ENCODE measurements at regions not wholly inside any gene's neighbourhood (a gene's known extent, or its start where the extent isn't known, plus 50 kb on each side); places are given as distances from the start of the nearest gene placed in this dataset.
A peak's percentile ranks its signal among the peaks of the same experiment; 100 is the strongest.
"Not testable (repeated sequence)": the region's sequence is repeated elsewhere in the genome, so short reads cannot be mapped to it uniquely, and the experiment has no call there.

GRCh38 chr7:4319280-4319679 lies 362.8 kb upstream of the FOXK1 start:
- DNase-seq (ENCODE audit: low spot score) = no peak

DNA sequence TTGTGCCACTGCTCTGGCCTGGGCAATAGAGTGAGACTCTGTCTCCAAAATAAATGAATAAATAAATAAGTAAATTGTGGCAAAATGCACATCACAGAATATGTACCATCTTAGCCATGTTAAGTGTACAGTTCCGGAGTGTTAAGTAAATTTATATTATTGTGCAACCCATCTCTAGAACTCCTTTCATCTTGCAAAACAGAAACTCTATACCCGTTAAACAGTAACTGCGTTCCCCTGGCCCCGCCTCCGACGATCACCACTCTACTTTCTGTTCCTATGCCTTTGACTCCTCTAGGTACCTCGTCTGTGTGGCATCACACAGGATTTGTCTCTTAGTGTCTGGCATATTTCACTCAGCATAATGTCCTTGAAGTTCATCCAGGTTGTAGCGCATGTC lies 356.4 kb upstream of the FOXK1 start:
- DNase-seq (ENCODE audit: low spot score) = no peak

- no peak for DNase-seq (ENCODE audit: low spot score)
Measured at GRCh38 chr7:4331711-4332110, 350.4 kb upstream of the FOXK1 start.

GRCh38 chr7:4338556-4338955 lies 343.5 kb upstream of the FOXK1 start:
- no peak for DNase-seq (ENCODE audit: low spot score)

DNA sequence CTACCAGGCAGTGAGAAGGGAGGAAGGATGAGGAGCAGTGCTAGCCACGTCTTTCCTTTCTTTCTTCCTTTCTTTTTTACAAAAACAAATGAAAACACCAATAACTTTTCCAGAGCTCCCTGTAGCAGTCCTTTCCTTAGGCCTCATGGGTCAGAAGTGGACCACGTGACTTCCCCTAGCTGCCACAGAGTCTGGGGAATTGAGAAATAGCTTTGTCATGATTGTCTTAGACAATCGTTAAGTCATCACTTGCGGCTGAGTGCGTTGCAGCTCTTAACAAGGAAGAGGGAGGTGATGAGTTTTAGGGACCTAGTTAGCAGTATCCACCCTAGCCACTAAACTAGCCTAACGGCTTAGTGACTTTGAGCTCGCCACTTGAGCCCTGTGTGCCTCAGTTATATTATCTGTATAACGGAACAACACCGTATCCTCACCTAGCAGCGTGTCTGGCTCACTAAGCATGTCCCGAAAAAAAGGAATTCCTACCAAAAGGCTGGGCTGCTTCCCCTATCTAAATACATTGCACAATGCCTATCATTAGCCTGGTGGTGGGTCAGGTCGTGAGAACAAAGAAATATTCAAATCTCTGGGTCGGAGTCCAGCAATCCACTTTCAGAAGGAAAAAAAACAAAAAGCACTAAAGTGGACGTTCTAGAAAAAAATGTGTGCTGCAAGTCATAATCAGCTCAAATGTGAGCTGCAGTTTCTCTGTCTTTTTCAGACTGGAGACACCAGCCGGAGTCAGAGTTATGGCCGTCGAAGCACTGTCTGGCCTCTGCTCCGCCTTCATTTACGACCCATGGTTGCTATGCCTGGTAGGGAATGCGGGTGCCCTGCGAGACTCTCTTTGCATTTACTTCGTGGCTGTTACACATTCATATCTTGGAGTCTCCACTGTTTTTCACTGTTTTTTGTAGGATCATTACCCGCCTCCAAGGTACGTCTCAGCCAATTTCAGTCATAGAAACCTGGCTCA lies 338.5 kb upstream of the FOXK1 start:
- no peak for DNase-seq (ENCODE audit: low spot score)

DNA sequence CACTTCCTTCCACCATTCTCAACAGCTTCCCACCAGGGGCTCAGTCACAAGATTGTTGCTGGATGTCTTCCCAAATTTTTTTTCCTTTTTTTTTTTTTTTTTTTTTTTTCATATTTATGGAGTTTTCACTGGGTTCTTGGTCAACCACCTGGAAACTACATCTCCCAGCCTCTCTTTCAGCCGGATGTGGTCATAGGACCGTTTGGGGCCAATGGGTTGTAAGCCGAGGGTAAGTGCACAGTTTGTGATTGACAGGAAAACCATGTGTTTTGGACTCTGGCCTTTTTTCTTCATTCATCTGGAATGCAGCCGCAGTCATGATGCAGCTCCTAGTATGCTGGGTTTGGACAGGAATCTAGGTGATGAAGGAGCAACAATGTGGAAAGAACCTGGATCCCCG lies 337.1 kb upstream of the FOXK1 start:
- peak; percentile 4 for DNase-seq (ENCODE audit: low spot score)

DNA sequence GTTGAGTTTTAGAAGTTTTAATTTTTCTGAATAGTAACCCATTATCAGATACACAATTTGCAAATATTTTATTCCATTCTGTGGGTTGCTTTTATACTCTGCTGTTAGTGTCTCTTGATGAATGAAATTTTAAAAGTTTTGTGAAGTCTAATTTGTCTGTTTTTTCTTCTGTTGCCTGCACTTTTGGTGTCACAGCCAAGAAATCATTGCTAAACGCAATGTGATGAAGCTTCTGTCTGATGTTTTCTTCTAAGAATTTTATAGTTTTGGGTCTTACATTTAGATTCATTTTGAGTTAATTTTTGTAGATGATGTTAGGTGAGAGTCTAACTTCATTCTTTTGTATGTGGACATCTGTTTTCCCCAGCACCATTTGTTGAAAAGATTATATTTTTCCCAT lies 330.0 kb upstream of the FOXK1 start:
- DNase-seq (ENCODE audit: low spot score) = no peak

- DNase-seq (ENCODE audit: low spot score) = no peak
Measured at GRCh38 chr7:4361774-4362173, 320.3 kb upstream of the FOXK1 start.

DNA sequence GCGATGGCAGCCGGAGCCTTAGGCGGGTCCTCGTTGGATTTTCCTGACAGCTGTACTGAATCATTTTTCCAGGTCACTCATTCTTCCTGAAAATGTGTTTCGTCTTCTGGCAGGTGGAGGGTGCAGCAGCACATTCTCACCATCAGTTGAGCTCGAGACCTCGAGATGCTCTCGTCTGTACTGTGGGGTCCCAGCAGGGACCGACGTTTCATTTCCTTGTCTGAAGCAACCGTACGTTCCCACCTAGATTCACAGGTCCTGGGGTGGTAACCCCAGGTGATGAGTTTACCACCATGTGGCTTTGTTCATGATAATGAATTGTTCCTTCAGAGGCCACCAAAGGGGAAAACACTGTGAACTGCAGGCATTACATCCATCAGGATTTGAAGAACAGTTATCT lies 298.5 kb upstream of the FOXK1 start:
- DNase-seq (ENCODE audit: low spot score) = no peak

GRCh38 chr7:4386190-4386589 lies 295.9 kb upstream of the FOXK1 start:
- no peak for DNase-seq (ENCODE audit: low spot score)

GRCh38 chr7:4391103-4391502 lies 291.0 kb upstream of the FOXK1 start:
- not testable (repeated sequence) for DNase-seq (ENCODE audit: low spot score)

DNA sequence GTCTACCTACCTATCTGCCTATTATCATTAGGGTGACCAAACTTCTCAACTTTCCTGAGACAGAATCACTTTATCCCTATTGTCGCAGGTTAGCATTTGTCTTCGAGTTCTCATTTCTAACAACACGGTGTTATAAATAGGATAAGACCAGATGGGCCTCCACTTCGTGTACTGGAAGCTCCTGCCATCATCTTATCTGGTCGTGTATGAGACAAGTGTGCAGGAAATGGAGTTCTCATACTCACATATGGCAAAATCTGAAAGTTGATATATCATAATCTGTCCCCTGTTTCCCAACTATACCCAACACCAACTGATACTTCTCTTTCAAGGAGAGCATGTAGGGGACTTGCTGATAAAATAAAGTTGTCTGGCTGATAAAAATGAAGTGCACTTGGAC lies 287.4 kb upstream of the FOXK1 start:
- DNase-seq (ENCODE audit: low spot score) = no peak

- no peak for DNase-seq (ENCODE audit: low spot score)
Measured at GRCh38 chr7:4399121-4399520, 283.0 kb upstream of the FOXK1 start.

DNA sequence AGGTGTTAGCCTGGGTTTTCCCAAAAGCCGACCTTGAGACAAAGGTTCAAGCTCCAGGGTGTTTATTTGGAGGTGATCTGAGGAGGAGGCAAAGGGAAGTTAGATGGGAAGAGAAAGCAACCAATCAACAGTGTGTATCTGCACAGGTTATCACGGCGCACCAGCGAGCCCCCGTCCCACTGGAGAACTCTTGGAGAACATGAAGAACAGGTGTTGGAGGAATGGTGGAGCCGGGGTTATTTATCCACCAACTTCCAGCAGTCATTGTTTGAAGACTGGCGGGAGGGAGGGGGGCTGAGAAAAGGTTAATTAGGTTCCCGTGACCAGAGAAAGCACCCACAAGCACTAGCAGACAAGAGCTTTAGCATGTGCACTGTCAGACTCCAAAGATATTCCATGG lies 282.5 kb upstream of the FOXK1 start:
- DNase-seq (ENCODE audit: low spot score) = no peak

GRCh38 chr7:4406288-4407058 lies 275.6 kb upstream of the FOXK1 start:
- DNase-seq (ENCODE audit: low spot score) = peak; percentile 5

- DNase-seq (ENCODE audit: low spot score) = no peak
Measured at GRCh38 chr7:4409946-4410345, 272.1 kb upstream of the FOXK1 start.

- no peak for DNase-seq (ENCODE audit: low spot score)
Measured at GRCh38 chr7:4416396-4417056, 265.6 kb upstream of the FOXK1 start.

DNA sequence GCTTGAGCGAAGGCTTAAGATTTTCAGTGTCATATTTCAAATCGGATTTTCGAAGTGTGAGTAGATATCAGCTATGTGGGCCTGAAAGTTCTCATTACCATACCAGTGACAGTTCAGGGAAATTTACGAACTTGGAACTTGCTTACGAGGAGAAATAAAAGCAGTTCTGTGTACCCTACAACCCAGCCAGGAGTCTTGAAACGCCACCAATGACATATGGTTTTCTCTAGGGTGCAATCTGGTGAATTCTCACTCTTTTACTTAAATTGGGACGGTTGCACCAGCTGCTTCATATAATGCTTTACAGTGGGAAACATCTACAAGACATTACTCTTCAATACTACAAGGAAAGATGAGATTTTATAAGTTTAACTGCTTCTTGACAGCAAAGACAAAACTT lies 253.6 kb upstream of the FOXK1 start:
- no peak for DNase-seq (ENCODE audit: low spot score)

DNA sequence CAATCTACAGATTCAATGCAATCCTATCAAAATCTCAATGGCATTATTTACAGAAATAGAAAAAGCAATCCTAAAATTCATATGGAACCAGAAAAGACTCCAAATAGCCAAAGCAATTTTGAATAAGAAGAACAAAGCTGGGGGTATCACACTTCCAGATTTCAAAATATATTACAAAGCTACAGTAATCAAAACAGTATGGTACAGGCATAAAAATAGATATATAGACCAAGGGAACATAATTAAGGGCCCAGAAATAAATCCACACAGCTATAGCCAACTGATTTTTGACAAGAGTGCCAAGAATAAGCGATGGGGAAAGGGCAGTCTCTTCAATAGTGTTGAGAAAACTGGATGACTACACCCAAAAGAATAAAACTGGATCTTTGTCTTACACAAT lies 251.9 kb upstream of the FOXK1 start:
- no peak for DNase-seq (ENCODE audit: low spot score)

DNA sequence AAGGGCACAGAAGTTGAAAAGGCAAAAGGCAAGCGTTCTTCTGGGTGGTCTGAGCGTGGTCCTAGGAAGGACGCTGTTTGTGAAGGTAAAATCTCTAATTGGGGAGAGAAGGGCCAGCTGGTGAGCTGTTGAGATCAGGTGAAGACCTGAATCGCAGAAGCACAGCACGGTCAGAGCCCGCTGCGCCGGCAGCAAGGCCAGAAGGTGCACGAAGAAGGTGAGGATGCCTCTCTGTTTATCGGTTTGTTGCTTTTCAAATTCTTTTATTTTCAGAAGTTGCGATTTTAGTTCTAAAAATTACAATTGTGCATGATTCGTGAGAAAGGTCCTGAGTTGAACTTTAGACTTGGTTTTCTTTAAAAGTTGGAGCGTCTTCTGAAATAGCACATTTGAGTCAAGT lies 247.8 kb upstream of the FOXK1 start:
- no peak for DNase-seq (ENCODE audit: low spot score)

GRCh38 chr7:4436361-4436895 lies 245.7 kb upstream of the FOXK1 start:
- no peak for DNase-seq (ENCODE audit: low spot score)

DNA sequence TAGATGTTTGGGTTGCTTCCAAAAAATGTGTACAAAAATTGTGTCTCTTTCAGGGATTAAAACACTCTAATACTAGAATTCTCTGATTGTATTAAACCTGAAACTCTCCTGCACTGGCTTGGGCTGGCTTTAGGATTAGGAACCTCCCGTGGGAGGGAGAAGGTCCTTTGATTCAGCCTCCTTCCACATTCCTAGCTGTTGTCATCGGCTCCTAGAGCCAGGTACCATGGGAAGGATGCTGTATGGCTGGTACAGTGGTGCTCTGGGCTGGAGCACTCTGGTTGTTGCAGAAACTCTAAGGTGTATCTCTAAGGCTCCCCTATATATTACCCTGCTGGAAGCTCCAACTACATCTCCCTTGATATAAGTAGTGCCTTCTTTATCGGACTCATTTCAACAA lies 245.2 kb upstream of the FOXK1 start:
- no peak for DNase-seq (ENCODE audit: low spot score)

All from RKO (cell line).